GM06990 (cell line): ENCODE measurements at regions not wholly inside any gene's neighbourhood (a gene's known extent, or its start where the extent isn't known, plus 50 kb on each side); places are given as distances from the start of the nearest gene placed in this dataset.

Experiments used
- DNase-seq: peaks from one replicate; pipeline ENCODE4 v3.0.0-alpha.2; 2011; ENCODE audit not compliant: insufficient read length; ENCODE audit errors: extremely low read depth
- H3K27me3 ChIP-seq: replicated peaks from 2 replicates; pipeline ENCODE4 v1.6.0; 2011; ENCODE audit warnings: low read length; ENCODE audit not compliant: control insufficient read depth, insufficient read depth
- H3K36me3 ChIP-seq: 2 replicates; pipeline ENCODE4 v1.5.1; 2011; ENCODE audit warnings: low read length; ENCODE audit not compliant: control insufficient read depth, insufficient read depth
- H3K4me3 ChIP-seq: replicated peaks from 2 replicates; pipeline ENCODE4 v1.5.1; 2011; ENCODE audit warnings: low read depth, mild to moderate bottlenecking, control low read depth, low read length
- TF ChIP-seq, protein P1 (sequence below): IDR thresholded peaks from 2 replicates; pipeline ENCODE4 v1.5.1; 2011; ENCODE audit warnings: low read length, control low read depth, mild to moderate bottlenecking, inconsistent platforms; ENCODE audit not compliant: insufficient read depth, poor library complexity, severe bottlenecking

DNA sequence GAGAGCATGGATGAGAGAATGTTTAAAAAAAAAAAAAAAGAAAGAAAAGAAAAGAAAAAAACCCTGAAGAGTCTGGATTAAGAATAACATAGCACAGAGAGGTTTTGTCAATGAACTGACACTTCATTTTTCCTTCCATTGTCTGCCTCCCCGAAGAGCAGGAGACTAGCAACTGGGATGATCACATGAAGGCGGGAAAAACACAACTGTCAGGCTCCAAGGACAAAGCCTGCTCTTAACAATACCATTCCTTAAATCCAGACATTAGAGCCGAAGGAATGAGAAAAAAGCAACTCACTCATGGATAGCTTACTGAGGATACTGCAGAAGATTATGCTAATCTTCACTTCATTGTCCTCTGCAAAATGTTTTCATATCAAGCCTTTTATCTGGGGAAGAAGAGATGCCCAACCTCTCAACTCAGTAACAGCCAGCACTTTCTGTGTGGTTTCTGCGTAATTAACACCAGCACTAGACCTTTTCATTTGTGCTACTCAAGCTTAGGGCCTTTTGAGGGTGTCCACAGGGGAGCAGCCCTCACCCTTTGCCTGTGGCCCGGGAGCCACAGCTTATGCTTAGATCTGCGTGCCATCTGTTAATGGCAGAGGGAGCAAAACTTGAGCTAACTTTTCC, 182.3 kb downstream of the BARHL2 start:
- no peaks in the 10 kb centered on the region for H3K36me3 ChIP-seq
- H3K27me3 ChIP-seq: no peaks in the 10 kb centered on the region; the same call in 1 of the 2 replicates
- no peak overlapping the region for H3K4me3 ChIP-seq
- DNase-seq: no peak
- TF ChIP-seq, protein P1, sequence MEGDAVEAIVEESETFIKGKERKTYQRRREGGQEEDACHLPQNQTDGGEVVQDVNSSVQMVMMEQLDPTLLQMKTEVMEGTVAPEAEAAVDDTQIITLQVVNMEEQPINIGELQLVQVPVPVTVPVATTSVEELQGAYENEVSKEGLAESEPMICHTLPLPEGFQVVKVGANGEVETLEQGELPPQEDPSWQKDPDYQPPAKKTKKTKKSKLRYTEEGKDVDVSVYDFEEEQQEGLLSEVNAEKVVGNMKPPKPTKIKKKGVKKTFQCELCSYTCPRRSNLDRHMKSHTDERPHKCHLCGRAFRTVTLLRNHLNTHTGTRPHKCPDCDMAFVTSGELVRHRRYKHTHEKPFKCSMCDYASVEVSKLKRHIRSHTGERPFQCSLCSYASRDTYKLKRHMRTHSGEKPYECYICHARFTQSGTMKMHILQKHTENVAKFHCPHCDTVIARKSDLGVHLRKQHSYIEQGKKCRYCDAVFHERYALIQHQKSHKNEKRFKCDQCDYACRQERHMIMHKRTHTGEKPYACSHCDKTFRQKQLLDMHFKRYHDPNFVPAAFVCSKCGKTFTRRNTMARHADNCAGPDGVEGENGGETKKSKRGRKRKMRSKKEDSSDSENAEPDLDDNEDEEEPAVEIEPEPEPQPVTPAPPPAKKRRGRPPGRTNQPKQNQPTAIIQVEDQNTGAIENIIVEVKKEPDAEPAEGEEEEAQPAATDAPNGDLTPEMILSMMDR: no peak

DNA sequence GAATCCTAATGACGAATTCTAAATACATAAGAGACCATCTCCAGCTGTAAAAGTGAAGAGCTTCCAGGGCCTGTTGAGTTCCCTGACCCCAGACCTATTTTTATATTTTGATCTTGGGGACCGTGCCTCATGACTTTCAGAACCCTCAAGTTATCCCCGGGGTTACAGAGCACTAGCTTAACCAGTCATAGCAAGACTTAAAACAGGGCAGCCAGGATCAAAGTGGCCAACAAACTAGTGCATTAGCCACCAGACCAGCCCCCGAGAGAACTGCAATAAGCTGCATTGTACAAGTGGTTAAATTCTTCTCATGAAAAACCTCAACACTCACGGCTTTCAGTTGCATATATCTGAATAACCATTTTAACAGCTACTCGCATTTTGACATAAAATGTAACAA, 183.0 kb downstream of the BARHL2 start:
- Histone ChIP-seq H3K36me3 (no peaks in the 10 kb centered on the region), H3K4me3 (no peak overlapping the region), H3K27me3 (no peaks in the 10 kb centered on the region; the same call in 1 of the 2 replicates)
- DNase-seq: no peak
- TF ChIP-seq, protein P1: no peak

DNA sequence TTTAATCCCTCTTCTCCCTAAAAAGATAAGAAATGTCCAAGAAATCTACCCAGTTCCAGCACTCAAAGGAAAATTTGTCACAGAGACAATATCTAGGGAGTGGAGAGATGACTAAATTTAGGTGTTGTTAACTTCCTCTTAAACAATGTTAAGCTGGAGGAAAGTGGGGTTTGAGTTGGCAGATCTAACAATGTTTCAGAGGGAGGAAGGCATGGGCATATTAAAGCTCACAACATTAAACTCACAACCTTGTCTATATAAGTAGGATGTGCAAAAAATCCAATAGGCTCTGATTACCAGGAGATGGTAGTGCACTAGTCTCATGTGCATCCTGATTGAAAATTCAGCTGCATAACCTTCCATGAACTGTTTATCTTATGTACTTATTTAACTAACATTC, 190.1 kb downstream of the BARHL2 start:
- TF ChIP-seq, protein P1: no peak
- H3K27me3 ChIP-seq: no peaks in the 10 kb centered on the region
- DNase-seq: no peak
- H3K36me3 ChIP-seq: no peaks in the 10 kb centered on the region
- no peak overlapping the region for H3K4me3 ChIP-seq

DNA sequence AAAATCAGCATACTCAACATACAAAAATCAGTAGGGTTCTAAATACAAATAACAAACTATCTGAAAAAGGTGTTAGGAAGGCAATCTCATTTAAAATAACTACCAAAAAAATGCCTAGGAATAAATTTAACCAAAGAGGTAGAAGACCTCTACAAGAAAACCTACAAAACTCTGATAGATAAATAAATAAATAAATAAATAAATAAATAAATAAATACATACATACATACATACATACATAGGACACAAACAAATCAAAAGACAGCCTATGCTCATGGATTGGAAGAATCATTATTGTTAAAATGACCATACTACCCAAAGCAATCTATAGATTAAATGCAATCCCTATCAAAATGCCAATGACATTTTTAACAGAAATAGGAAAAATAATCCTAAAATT, 194.7 kb downstream of the BARHL2 start:
- TF ChIP-seq, protein P1: no peak
- Histone ChIP-seq H3K36me3 (no peaks in the 10 kb centered on the region), H3K4me3 (no peak overlapping the region), H3K27me3 (no peaks in the 10 kb centered on the region)
- DNase-seq: no peak

DNA sequence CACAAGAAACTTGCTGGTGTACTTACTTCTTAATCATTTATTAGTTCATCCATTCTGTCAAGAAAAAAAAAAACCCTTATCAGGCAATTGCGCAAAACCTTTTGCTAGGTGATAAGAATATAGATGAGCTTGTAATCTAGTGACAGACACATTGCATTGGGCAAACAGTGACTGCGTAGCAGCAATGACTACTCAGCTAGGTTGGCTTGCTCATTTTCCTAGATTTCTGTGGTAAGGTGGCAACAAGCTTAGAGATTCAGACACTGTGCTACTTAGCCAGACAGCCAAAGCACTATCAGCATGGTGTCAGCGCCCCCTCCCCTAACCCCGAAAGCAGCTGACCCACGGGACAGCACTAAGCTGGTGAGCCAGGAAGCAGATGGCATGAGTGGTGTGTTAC, 203.1 kb downstream of the BARHL2 start:
- no peak for DNase-seq
- Histone ChIP-seq H3K36me3 (no peaks in the 10 kb centered on the region), H3K27me3 (no peaks in the 10 kb centered on the region), H3K4me3 (no peak overlapping the region)
- TF ChIP-seq, protein P1: no peak

DNA sequence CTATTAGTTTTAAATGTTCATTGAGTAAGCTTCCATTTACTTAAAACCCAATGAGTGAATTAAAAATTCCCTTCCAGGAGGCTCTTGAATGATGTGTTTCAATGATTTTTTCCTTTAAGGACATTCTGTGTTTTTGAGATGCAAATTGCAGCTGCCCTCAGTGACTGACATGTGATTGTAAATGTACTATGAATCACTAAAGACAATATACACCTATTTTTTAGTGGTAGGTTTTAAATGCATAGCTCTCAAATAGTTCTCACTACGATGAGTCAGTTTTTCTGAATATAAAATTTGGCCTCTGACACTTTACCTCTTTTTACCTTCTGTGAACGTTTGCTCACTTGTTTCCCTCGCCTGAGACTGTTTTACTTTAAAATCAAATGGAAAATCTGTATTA, 204.7 kb downstream of the BARHL2 start:
- TF ChIP-seq, protein P1: no peak
- no peak overlapping the region for H3K4me3 ChIP-seq
- H3K27me3 ChIP-seq: no peaks in the 10 kb centered on the region; the same call in 1 of the 2 replicates
- no peaks in the 10 kb centered on the region for H3K36me3 ChIP-seq
- DNase-seq: no peak
